ENCODE measurements at regions not wholly inside any gene's neighbourhood (a gene's known extent, or its start where the extent isn't known, plus 50 kb on each side); places are given as distances from the start of the nearest gene placed in this dataset.

DNA sequence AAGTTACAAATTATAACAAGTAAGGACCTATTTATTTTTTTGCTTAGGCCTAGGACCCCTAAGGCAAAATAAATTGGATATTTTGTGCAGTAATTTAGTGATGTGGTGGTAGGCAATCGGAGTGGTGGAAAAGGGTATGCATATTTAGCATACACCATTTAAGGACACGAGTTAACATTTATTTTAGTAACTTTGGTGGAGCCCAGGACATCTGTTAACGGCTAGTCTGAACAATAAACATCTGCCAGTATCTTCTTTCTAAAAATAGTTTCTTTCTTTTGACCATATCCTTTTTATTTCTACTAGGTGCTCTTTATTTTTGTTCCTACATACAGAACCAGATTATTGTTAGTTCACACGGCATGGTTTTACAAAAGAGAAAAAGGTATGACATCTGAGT, 326.3 kb downstream of the CHL1 start:
- TF ChIP-seq POLR2A (IDR thresholded peaks at IDR 0.05) (no peak), EP300 (IDR thresholded peaks at IDR 0.05) (no peak)
- TF ChIP-seq, protein P1, sequence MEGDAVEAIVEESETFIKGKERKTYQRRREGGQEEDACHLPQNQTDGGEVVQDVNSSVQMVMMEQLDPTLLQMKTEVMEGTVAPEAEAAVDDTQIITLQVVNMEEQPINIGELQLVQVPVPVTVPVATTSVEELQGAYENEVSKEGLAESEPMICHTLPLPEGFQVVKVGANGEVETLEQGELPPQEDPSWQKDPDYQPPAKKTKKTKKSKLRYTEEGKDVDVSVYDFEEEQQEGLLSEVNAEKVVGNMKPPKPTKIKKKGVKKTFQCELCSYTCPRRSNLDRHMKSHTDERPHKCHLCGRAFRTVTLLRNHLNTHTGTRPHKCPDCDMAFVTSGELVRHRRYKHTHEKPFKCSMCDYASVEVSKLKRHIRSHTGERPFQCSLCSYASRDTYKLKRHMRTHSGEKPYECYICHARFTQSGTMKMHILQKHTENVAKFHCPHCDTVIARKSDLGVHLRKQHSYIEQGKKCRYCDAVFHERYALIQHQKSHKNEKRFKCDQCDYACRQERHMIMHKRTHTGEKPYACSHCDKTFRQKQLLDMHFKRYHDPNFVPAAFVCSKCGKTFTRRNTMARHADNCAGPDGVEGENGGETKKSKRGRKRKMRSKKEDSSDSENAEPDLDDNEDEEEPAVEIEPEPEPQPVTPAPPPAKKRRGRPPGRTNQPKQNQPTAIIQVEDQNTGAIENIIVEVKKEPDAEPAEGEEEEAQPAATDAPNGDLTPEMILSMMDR (IDR thresholded peaks at IDR 0.05), result no peak
